Lower lobe of right lung (tissue), 2 donors: ENCODE measurements at regions not wholly inside any gene's neighbourhood (a gene's known extent, or its start where the extent isn't known, plus 50 kb on each side); places are given as distances from the start of the nearest gene placed in this dataset.

ENCODE experiments used
- ATAC-seq, 2 donors: fragments of 200-7000 bp; cut with Tn5 transposase; one replicate each; pipeline ENCODE4 v1.9.1; 2020 to 2022; ENCODE audit warnings: mild to moderate bottlenecking in 2 of 2, moderate library complexity in 2 of 2
- DNase-seq: peaks from one replicate; pipeline ENCODE4 v3.0.0-alpha.2; 2020
- H3K27ac ChIP-seq: fragments of 200-600 bp; one replicate; pipeline ENCODE4 v1.8.0; 2022
- H3K27me3 ChIP-seq: fragments of 200-600 bp; one replicate; pipeline ENCODE4 v1.8.0; 2022; ENCODE audit warnings: low read depth
- H3K36me3 ChIP-seq: fragments of 200-600 bp; one replicate; pipeline ENCODE4 v1.8.0; 2022; ENCODE audit warnings: mild to moderate bottlenecking
- H3K4me1 ChIP-seq: fragments of 200-600 bp; one replicate; pipeline ENCODE4 v1.8.0; 2022
- H3K4me3 ChIP-seq: fragments of 200-600 bp; one replicate; pipeline ENCODE4 v1.8.0; 2022; ENCODE audit warnings: mild to moderate bottlenecking
- H3K9me3 ChIP-seq: fragments of 200-600 bp; one replicate; pipeline ENCODE4 v1.8.0; 2022
- intact Hi-C: fragments of 100-400 bp; cut with DNase I; formaldehyde crosslinking; loops from one replicate; pipeline ENCODE4 v1.11.0; 2022
- TF ChIP-seq, protein P1 (sequence below): fragments of 200-600 bp; IDR thresholded peaks from one replicate; pipeline ENCODE4 v1.8.0; 2022; ENCODE audit warnings: antibody characterized with exemption, mild to moderate bottlenecking
- donor health status: DM: no; HTN: yes; CAD: no; lungs with severe emphysema.

DNA sequence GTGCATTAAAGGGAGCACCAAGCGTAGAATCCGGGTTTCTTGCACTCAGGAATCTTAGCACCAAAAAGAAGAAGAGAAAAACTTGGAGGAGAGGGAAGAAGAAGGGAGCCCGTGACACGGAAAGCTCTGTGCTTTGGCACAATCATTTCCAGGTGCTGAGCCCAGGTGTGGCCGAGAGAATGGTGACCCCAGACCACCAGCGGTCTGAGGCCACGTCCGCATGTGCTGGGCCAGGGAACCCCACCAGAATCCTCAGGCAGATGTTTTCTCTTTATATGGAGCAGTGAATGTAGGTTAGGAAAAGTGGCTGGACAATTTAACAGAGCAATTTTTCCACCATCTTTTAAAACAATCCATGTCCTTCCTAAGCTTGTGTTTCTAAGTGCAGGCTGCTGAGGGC is 520.9 kb downstream of the EPHA4 start:
- Histone ChIP-seq H3K9me3 (no peaks in the 10 kb centered on the region), H3K4me1 (no peaks in the 10 kb centered on the region), H3K36me3 (no peaks in the 10 kb centered on the region), H3K27ac (no peak overlapping the region), H3K4me3 (no peak overlapping the region), H3K27me3 (no peaks in the 10 kb centered on the region)
- ATAC-seq = no peak
- intact Hi-C loops = no loop called here
- no peak for DNase-seq
- TF ChIP-seq, protein P1, sequence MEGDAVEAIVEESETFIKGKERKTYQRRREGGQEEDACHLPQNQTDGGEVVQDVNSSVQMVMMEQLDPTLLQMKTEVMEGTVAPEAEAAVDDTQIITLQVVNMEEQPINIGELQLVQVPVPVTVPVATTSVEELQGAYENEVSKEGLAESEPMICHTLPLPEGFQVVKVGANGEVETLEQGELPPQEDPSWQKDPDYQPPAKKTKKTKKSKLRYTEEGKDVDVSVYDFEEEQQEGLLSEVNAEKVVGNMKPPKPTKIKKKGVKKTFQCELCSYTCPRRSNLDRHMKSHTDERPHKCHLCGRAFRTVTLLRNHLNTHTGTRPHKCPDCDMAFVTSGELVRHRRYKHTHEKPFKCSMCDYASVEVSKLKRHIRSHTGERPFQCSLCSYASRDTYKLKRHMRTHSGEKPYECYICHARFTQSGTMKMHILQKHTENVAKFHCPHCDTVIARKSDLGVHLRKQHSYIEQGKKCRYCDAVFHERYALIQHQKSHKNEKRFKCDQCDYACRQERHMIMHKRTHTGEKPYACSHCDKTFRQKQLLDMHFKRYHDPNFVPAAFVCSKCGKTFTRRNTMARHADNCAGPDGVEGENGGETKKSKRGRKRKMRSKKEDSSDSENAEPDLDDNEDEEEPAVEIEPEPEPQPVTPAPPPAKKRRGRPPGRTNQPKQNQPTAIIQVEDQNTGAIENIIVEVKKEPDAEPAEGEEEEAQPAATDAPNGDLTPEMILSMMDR = no peak

DNA sequence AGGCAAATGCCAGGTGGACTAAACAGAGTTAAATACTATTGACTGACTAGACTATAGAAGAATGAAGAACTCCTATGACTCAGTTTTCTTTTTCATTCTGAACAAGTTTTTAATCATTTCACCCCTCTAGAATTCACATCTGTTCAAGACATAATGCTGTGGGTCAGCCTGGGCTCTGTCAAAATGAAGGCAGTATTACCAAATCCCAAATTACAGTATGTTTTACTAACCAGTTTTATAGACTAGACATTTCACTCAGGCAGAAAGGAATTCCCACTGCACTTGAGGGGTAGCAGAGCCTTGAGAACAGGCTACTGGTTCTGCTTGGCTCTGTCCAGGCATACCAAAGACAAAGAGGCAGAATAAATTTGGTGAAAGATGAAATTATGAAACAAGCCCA is 511.7 kb downstream of the EPHA4 start:
- H3K4me1 ChIP-seq = no peaks in the 10 kb centered on the region
- intact Hi-C loops = no loop called here
- H3K36me3 ChIP-seq = no peaks in the 10 kb centered on the region
- H3K27me3 ChIP-seq = no peaks in the 10 kb centered on the region
- H3K4me3 ChIP-seq = no peak overlapping the region
- H3K27ac ChIP-seq = no peak overlapping the region
- no peaks in the 10 kb centered on the region for H3K9me3 ChIP-seq
- DNase-seq (no peak), ATAC-seq (no peak)
- TF ChIP-seq, protein P1 = no peak

DNA sequence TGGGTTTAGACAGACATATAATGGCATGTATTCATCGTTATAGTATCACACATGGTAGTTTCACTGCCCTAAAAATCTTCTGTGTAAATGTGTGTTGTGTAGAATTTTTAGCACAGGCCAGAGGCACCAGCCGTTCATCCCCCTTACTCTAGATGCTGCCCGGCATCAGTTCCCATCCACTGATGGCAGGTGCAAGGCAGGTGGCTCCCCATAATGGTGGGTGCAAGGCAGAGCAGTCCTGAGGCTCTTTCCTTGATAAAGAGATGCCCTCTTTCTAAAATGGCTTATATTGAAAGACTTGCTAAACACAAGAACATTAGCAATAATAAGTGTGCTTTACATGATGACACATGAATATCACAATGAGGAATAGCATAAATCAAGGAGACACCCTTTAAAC is 508.5 kb downstream of the EPHA4 start:
- DNase-seq = no peak
- Histone ChIP-seq H3K27me3 (no peaks in the 10 kb centered on the region), H3K9me3 (no peaks in the 10 kb centered on the region), H3K27ac (no peak overlapping the region), H3K36me3 (no peaks in the 10 kb centered on the region), H3K4me1 (no peaks in the 10 kb centered on the region), H3K4me3 (no peak overlapping the region)
- TF ChIP-seq, protein P1 = no peak
- intact Hi-C loops = no loop called here
- no peak for ATAC-seq

DNA sequence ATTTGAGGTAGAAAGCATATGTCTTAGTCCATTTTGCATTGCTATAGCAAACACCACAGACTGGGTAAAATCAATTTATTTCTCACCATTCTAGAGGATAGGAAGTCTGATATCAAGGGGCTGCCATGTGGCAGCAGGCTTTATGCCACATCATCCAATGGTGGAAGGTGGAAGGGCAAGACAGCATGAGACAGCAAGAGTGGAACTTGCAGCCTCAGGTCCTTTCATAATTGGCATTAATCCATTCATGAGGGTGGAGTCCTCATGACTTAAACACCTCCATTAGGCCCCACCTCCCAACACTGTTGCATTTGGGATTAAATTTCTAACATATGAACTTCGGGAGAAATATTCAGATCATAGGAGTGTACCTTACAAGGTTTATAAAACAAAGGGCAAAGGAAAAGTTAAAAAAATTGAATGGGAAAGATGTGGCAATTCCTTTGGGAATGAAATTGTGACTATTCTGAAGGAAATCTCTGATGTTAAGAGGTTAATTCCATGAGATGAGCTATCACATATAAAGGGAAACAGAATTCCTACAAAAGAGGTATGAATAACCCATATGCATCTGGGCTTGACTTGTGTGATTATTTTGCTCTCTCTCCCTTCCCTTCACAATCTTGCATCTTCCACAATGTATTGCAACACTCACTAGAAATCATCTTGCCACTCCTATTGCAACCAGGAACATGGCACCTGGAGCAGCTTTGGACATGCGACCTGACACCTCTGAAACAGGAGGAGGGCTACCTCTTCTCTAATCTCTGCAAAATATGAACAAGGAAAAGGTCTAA is 507.8 kb downstream of the EPHA4 start:
- Histone ChIP-seq H3K4me1 (no peaks in the 10 kb centered on the region), H3K9me3 (no peaks in the 10 kb centered on the region)

DNA sequence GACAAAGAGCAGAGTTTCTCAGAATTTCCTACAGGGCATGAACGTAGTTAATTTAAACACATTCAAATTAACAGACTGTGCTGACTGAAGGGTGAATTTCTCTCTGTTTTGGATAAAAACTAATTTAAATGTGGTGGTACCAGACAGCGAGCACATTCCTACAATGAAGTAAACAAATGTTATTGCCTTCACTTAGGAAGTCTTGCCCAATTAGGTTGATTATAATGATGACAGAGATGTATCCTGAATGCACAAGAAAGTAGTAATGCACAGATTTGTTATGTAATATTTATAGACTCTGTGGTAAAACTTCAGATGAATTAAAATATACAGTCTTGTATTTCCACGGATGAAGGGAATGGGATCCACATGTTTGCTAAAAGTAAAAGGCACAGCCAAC is 507.2 kb downstream of the EPHA4 start:
- H3K4me3 ChIP-seq = no peak overlapping the region
- H3K9me3 ChIP-seq = no peaks in the 10 kb centered on the region
- H3K36me3 ChIP-seq = no peaks in the 10 kb centered on the region
- H3K27ac ChIP-seq = no peak overlapping the region
- no peaks in the 10 kb centered on the region for H3K27me3 ChIP-seq
- no peak for DNase-seq
- TF ChIP-seq, protein P1 = no peak
- no peak for ATAC-seq
- intact Hi-C loops = no loop called here
- H3K4me1 ChIP-seq = no peaks in the 10 kb centered on the region

More for the DNA sequence above, 507.8 kb downstream of the EPHA4 start:
- H3K27ac ChIP-seq = no peak overlapping the region
- no peak overlapping the region for H3K4me3 ChIP-seq
- ATAC-seq (no peak), DNase-seq (no peak)
- no peaks in the 10 kb centered on the region for H3K36me3 ChIP-seq
- H3K27me3 ChIP-seq = no peaks in the 10 kb centered on the region
- TF ChIP-seq, protein P1 = no peak
- intact Hi-C loops = no loop called here
